Upper lobe of left lung (tissue), 4 donors: ENCODE measurements at regions not wholly inside any gene's neighbourhood (a gene's known extent, or its start where the extent isn't known, plus 50 kb on each side); places are given as distances from the start of the nearest gene placed in this dataset.

Source experiments
- POLR2AphosphoS5 ChIP-seq, 2 donors: sonication (generic); formaldehyde crosslinking; IDR thresholded peaks; one replicate each; pipeline ENCODE4 v1.5.1; 2017; ENCODE audit warnings: antibody characterized with exemption in 2 of 2
- TF ChIP-seq, protein P1 (sequence below), 6 experiments: fragments of 450-650 bp in 4 of 6; fragments of 200-600 bp in 2 of 6; sonication (generic) in 2 of 6; IDR thresholded peaks; one replicate each; pipeline ENCODE4 v1.5.1; 2016 to 2019; ENCODE audit warnings: antibody characterized with exemption in 6 of 6

DNA sequence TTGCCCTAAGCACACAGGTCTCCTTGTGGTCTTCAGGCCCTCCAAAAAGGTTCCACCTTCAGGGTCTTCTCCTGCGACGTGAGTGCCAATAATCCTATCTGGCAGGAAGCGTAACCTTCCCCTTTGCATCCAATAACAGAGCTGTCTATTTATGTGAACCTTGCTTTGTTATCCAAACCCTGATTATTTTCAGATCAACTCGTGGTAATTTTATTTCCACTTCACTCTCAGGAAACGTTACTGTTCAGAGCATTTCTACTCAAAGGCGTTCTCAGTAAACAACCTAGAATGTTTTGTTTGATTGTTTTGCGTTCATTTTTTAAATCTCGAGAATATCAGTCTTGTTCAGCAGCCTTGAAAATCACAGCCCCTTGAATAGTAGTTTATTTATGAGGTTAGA lies 232.3 kb upstream of the KLF6 start:
- TF ChIP-seq POLR2AphosphoS5 (IDR thresholded peaks at IDR 0.05) = no peak
- TF ChIP-seq, protein P1, sequence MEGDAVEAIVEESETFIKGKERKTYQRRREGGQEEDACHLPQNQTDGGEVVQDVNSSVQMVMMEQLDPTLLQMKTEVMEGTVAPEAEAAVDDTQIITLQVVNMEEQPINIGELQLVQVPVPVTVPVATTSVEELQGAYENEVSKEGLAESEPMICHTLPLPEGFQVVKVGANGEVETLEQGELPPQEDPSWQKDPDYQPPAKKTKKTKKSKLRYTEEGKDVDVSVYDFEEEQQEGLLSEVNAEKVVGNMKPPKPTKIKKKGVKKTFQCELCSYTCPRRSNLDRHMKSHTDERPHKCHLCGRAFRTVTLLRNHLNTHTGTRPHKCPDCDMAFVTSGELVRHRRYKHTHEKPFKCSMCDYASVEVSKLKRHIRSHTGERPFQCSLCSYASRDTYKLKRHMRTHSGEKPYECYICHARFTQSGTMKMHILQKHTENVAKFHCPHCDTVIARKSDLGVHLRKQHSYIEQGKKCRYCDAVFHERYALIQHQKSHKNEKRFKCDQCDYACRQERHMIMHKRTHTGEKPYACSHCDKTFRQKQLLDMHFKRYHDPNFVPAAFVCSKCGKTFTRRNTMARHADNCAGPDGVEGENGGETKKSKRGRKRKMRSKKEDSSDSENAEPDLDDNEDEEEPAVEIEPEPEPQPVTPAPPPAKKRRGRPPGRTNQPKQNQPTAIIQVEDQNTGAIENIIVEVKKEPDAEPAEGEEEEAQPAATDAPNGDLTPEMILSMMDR (IDR thresholded peaks at IDR 0.05) = no peak
